ENCODE measurements at regions not wholly inside any gene's neighbourhood (a gene's known extent, or its start where the extent isn't known, plus 50 kb on each side); places are given as distances from the start of the nearest gene placed in this dataset.

- no peak for TF ChIP-seq CTCF (IDR thresholded peaks at IDR 0.05 in 4 of 5, conservative IDR thresholded peaks at IDR 0.05 in 1 of 5)
- TF ChIP-seq POLR2A (IDR thresholded peaks at IDR 0.05), result no peak
Observed at GRCh38 chr4:10949039-10949733, 264.6 kb upstream of the CLNK start.

Measured in gastrocnemius medialis (tissue), 4 donors.